Mesothelial cell of epicardium (in vitro differentiated cells): ENCODE measurements at regions not wholly inside any gene's neighbourhood (a gene's known extent, or its start where the extent isn't known, plus 50 kb on each side); places are given as distances from the start of the nearest gene placed in this dataset.

Source experiments
- DNase-seq, 2 experiments: peaks; one replicate each; pipeline ENCODE4 v3.0.0; 2021; ENCODE audit warnings: low spot score in 2 of 2; ENCODE audit not compliant: unreplicated experiment in 2 of 2
- H3K27ac Mint-ChIP-seq: 2 replicates; pipeline ENCODE4 v1.8.0; 2021; ENCODE audit warnings: mixed read lengths
- H3K27me3 Mint-ChIP-seq: 2 replicates; pipeline ENCODE4 v1.8.0; 2021; ENCODE audit warnings: low read depth, mixed read lengths
- H3K36me3 Mint-ChIP-seq: 2 replicates; pipeline ENCODE4 v1.8.0; 2021; ENCODE audit warnings: mixed read lengths
- H3K4me1 Mint-ChIP-seq: 2 replicates; pipeline ENCODE4 v1.8.0; 2021; ENCODE audit warnings: mixed read lengths
- H3K4me3 Mint-ChIP-seq: 2 replicates; pipeline ENCODE4 v1.8.0; 2021; ENCODE audit warnings: mild to moderate bottlenecking, moderate library complexity, mixed read lengths
- H3K9me3 Mint-ChIP-seq: 2 replicates; pipeline ENCODE4 v1.8.0; 2021; ENCODE audit warnings: mixed read lengths
- TF ChIP-seq, protein P1 (sequence below): fragments of 200-600 bp; sonication (generic); IDR thresholded peaks from one replicate; pipeline ENCODE4 v1.5.0; 2021; ENCODE audit warnings: antibody characterized with exemption; ENCODE audit not compliant: unreplicated experiment

- no peaks in the 10 kb centered on the region for H3K9me3 Mint-ChIP-seq
- TF ChIP-seq, protein P1, sequence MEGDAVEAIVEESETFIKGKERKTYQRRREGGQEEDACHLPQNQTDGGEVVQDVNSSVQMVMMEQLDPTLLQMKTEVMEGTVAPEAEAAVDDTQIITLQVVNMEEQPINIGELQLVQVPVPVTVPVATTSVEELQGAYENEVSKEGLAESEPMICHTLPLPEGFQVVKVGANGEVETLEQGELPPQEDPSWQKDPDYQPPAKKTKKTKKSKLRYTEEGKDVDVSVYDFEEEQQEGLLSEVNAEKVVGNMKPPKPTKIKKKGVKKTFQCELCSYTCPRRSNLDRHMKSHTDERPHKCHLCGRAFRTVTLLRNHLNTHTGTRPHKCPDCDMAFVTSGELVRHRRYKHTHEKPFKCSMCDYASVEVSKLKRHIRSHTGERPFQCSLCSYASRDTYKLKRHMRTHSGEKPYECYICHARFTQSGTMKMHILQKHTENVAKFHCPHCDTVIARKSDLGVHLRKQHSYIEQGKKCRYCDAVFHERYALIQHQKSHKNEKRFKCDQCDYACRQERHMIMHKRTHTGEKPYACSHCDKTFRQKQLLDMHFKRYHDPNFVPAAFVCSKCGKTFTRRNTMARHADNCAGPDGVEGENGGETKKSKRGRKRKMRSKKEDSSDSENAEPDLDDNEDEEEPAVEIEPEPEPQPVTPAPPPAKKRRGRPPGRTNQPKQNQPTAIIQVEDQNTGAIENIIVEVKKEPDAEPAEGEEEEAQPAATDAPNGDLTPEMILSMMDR = no peak
- no peaks in the 10 kb centered on the region for H3K36me3 Mint-ChIP-seq
- DNase-seq = no peak
- H3K4me1 Mint-ChIP-seq = peaks cover 8% of the 10 kb centered on the region
- H3K27me3 Mint-ChIP-seq = no peaks in the 10 kb centered on the region
- no peak overlapping the region for H3K4me3 Mint-ChIP-seq
- no peak overlapping the region for H3K27ac Mint-ChIP-seq
Measured at GRCh38 chr13:80921541-80921940, 580.6 kb upstream of the SPRY2 start.

DNA sequence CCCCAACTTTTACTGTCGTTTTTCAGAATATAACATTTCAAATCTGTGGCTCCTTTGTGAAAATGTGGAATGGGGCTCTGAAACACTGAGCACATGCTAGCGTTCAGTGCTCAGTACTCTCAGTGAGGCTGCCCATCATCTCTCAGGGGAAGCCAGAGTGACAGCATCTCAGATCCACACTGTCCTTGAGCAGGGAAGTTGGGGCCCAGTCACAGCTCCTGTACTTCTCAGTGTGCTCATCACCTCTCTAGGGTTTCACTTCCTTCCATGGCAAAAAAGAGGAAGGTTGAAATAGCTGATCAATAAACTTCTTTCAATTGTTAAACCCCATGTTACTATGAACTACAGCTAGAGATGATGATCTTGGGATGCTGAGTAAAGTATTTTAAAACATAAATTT lies 565.9 kb upstream of the SPRY2 start:
- Mint-ChIP-seq H3K36me3 (peaks cover 5% of the 10 kb centered on the region), H3K27ac (no peak overlapping the region), H3K27me3 (no peaks in the 10 kb centered on the region), H3K4me1 (peaks cover 11% of the 10 kb centered on the region), H3K4me3 (no peak overlapping the region), H3K9me3 (peaks cover 14% of the 10 kb centered on the region)
- TF ChIP-seq, protein P1 = no peak
- no peak for DNase-seq

DNA sequence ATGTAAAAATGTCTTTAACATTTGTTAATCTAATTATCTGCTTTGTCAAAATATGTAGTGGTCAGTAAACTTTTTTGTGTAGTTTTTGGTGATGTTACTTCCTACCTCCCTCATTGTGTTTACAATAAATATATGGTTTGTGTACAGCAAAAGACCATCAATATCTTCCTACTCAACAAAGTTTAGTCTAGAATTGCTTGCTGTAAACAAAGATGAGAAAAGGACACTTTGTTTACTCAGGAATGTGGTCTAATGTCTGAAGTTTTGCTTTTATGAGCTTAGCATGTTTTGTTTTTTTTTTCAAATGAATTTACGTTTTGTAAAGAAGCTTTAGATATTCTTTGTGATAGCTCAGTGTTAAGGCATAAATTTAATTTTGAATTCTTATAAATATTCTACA lies 563.5 kb upstream of the SPRY2 start:
- Mint-ChIP-seq H3K4me1 (peaks cover 22% of the 10 kb centered on the region), H3K27me3 (no peaks in the 10 kb centered on the region), H3K36me3 (no peaks in the 10 kb centered on the region), H3K9me3 (no peaks in the 10 kb centered on the region), H3K4me3 (no peak overlapping the region), H3K27ac (no peak overlapping the region)
- DNase-seq = no peak
- TF ChIP-seq, protein P1 = no peak

GRCh38 chr13:80903911-80904310 lies 563.0 kb upstream of the SPRY2 start:
- Mint-ChIP-seq H3K4me3 (no peak overlapping the region), H3K9me3 (no peaks in the 10 kb centered on the region), H3K27me3 (no peaks in the 10 kb centered on the region), H3K36me3 (no peaks in the 10 kb centered on the region), H3K27ac (no peak overlapping the region), H3K4me1 (peaks cover 22% of the 10 kb centered on the region)
- TF ChIP-seq, protein P1 = no peak
- DNase-seq = no peak

DNA sequence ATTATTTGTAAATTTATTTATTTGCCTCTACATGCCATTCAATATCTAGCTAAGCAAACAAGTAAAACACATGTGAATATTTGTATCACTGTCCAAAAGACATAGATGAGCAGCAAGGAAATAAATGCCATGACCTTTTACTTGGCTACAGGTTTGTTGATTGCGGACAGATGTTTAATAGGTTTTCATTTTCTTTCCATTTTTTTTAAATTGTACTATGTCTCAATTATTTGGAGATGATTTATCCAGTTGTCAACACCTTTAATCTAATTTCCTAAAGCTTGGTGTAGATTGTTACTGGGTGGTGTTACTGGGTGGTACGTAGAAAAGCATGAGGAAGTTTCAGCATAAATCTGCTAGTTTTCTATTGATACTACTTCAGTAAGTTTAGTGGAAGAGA lies 560.6 kb upstream of the SPRY2 start:
- H3K4me3 Mint-ChIP-seq = no peak overlapping the region
- H3K36me3 Mint-ChIP-seq = no peaks in the 10 kb centered on the region
- no peak for DNase-seq
- H3K27me3 Mint-ChIP-seq = no peaks in the 10 kb centered on the region
- peaks cover 15% of the 10 kb centered on the region for H3K9me3 Mint-ChIP-seq
- TF ChIP-seq, protein P1 = no peak
- H3K27ac Mint-ChIP-seq = no peak overlapping the region
- peaks cover 22% of the 10 kb centered on the region for H3K4me1 Mint-ChIP-seq

DNA sequence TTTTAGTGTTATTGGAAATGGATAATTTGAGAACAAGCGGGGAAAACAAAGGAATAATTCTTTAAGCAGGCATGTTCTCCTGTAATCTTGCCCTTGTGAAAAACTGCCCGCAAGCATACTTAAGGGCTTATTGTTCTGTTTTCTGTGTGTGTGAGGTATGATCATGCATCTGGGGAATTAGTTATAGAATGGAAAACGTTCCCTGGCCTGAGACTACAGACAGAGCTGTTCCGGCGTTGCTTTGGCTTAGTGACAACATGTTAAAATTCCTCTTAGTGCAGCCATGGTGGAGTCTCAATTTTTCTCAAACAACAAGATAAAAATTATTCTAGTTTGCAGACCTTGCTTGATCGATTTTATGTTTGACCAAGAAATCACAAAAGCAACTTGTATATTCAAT lies 560.2 kb upstream of the SPRY2 start:
- no peak for DNase-seq

More for the DNA sequence above, 560.2 kb upstream of the SPRY2 start:
- peaks cover 15% of the 10 kb centered on the region for H3K9me3 Mint-ChIP-seq
- H3K27me3 Mint-ChIP-seq = no peaks in the 10 kb centered on the region
- peaks cover 22% of the 10 kb centered on the region for H3K4me1 Mint-ChIP-seq
- no peak overlapping the region for H3K27ac Mint-ChIP-seq
- TF ChIP-seq, protein P1 = no peak
- no peaks in the 10 kb centered on the region for H3K36me3 Mint-ChIP-seq
- no peak overlapping the region for H3K4me3 Mint-ChIP-seq
